ENCODE measurements at regions not wholly inside any gene's neighbourhood (a gene's known extent, or its start where the extent isn't known, plus 50 kb on each side); places are given as distances from the start of the nearest gene placed in this dataset.

- Histone ChIP-seq H3K27ac (ENCODE audit: low read depth, low read length) (no peak overlapping the region), H3K4me3 (ENCODE audit: low read depth in 1 of 5, low read length in 5 of 5) (no peak overlapping the region), H3K9ac (ENCODE audit: low read length in 5 of 5) (no peak overlapping the region), H3K27me3 (ENCODE audit: control insufficient read depth in 5 of 5, insufficient read depth in 4 of 5, low read length in 5 of 5) (no peaks in the 10 kb centered on the region), H3K9me3 (ENCODE audit: control insufficient read depth in 5 of 5, low read length in 5 of 5) (peaks cover 0 to 3% (median 0%) of the 10 kb centered on the region in 5 donors), H3K36me3 (ENCODE audit: control insufficient read depth in 5 of 5, insufficient read depth in 5 of 5, low read length in 5 of 5) (no peaks in the 10 kb centered on the region), H3K4me1 (ENCODE audit: control insufficient read depth in 5 of 5, insufficient read depth in 5 of 5, low read length in 5 of 5) (peaks cover 0 to 13% (median 3%) of the 10 kb centered on the region in 5 donors)
Observed at GRCh38 chr5:25955337-25955736, 1083.0 kb downstream of the CDH9 start.

- Histone ChIP-seq H3K4me1 (ENCODE audit: control insufficient read depth in 5 of 5, insufficient read depth in 5 of 5, low read length in 5 of 5) (peaks cover 0 to 13% (median 3%) of the 10 kb centered on the region in 5 donors), H3K27ac (ENCODE audit: low read depth, low read length) (no peak overlapping the region), H3K4me3 (ENCODE audit: low read depth in 1 of 5, low read length in 5 of 5) (no peak overlapping the region), H3K27me3 (ENCODE audit: control insufficient read depth in 5 of 5, insufficient read depth in 4 of 5, low read length in 5 of 5) (no peaks in the 10 kb centered on the region), H3K36me3 (ENCODE audit: control insufficient read depth in 5 of 5, insufficient read depth in 5 of 5, low read length in 5 of 5) (no peaks in the 10 kb centered on the region), H3K9me3 (ENCODE audit: control insufficient read depth in 5 of 5, low read length in 5 of 5) (peaks cover 0 to 3% (median 0%) of the 10 kb centered on the region in 5 donors), H3K9ac (ENCODE audit: low read length in 5 of 5) (no peak overlapping the region)
Observed at GRCh38 chr5:25950681-25951080, 1087.7 kb downstream of the CDH9 start.

- Histone ChIP-seq H3K4me1 (ENCODE audit: control insufficient read depth in 5 of 5, insufficient read depth in 5 of 5, low read length in 5 of 5) (no peaks in the 10 kb centered on the region), H3K4me3 (ENCODE audit: low read depth in 1 of 5, low read length in 5 of 5) (no peak overlapping the region), H3K27me3 (ENCODE audit: control insufficient read depth in 5 of 5, insufficient read depth in 4 of 5, low read length in 5 of 5) (no peaks in the 10 kb centered on the region), H3K27ac (ENCODE audit: low read depth, low read length) (no peak overlapping the region), H3K9ac (ENCODE audit: low read length in 5 of 5) (no peak overlapping the region), H3K9me3 (ENCODE audit: control insufficient read depth in 5 of 5, low read length in 5 of 5) (peaks cover 0 to 3% (median 0%) of the 10 kb centered on the region in 5 donors), H3K36me3 (ENCODE audit: control insufficient read depth in 5 of 5, insufficient read depth in 5 of 5, low read length in 5 of 5) (no peaks in the 10 kb centered on the region)
Observed at GRCh38 chr5:25948278-25948677, 1090.1 kb downstream of the CDH9 start.

- no peaks in the 10 kb centered on the region for H3K27me3 ChIP-seq (ENCODE audit: control insufficient read depth in 5 of 5, insufficient read depth in 4 of 5, low read length in 5 of 5)
- H3K36me3 ChIP-seq (ENCODE audit: control insufficient read depth in 5 of 5, insufficient read depth in 5 of 5, low read length in 5 of 5) = no peaks in the 10 kb centered on the region
- no peak overlapping the region for H3K4me3 ChIP-seq (ENCODE audit: low read depth in 1 of 5, low read length in 5 of 5)
- H3K4me1 ChIP-seq (ENCODE audit: control insufficient read depth in 5 of 5, insufficient read depth in 5 of 5, low read length in 5 of 5) = no peaks in the 10 kb centered on the region
- H3K9ac ChIP-seq (ENCODE audit: low read length in 5 of 5) = no peak overlapping the region
- no peaks in the 10 kb centered on the region for H3K9me3 ChIP-seq (ENCODE audit: control insufficient read depth in 5 of 5, low read length in 5 of 5)
- H3K27ac ChIP-seq (ENCODE audit: low read depth, low read length) = no peak overlapping the region
Observed at GRCh38 chr5:25944786-25945185, 1093.6 kb downstream of the CDH9 start.

- H3K27ac ChIP-seq (ENCODE audit: low read depth, low read length) = no peak overlapping the region
Observed at GRCh38 chr5:25909163-25909562, 1129.2 kb downstream of the CDH9 start.

GRCh38 chr5:25905646-25906045 lies 1132.7 kb downstream of the CDH9 start:
- no peaks in the 10 kb centered on the region for H3K4me1 ChIP-seq (ENCODE audit: control insufficient read depth in 5 of 5, insufficient read depth in 5 of 5, low read length in 5 of 5)
- H3K27ac ChIP-seq (ENCODE audit: low read depth, low read length) = no peak overlapping the region
- no peak overlapping the region for H3K4me3 ChIP-seq (ENCODE audit: low read depth in 1 of 5, low read length in 5 of 5)
- no peaks in the 10 kb centered on the region for H3K36me3 ChIP-seq (ENCODE audit: control insufficient read depth in 5 of 5, insufficient read depth in 5 of 5, low read length in 5 of 5)
- H3K9me3 ChIP-seq (ENCODE audit: control insufficient read depth in 5 of 5, low read length in 5 of 5) = peaks cover 0 to 2% (median 0%) of the 10 kb centered on the region in 5 donors
- no peaks in the 10 kb centered on the region for H3K27me3 ChIP-seq (ENCODE audit: control insufficient read depth in 5 of 5, insufficient read depth in 4 of 5, low read length in 5 of 5)
- H3K9ac ChIP-seq (ENCODE audit: low read length in 5 of 5) = no peak overlapping the region

More at GRCh38 chr5:25909163-25909562, 1129.2 kb downstream of the CDH9 start:
- peaks cover 0 to 5% (median 2%) of the 10 kb centered on the region in 5 donors for H3K9me3 ChIP-seq (ENCODE audit: control insufficient read depth in 5 of 5, low read length in 5 of 5)
- no peak overlapping the region for H3K9ac ChIP-seq (ENCODE audit: low read length in 5 of 5)
- H3K4me1 ChIP-seq (ENCODE audit: control insufficient read depth in 5 of 5, insufficient read depth in 5 of 5, low read length in 5 of 5) = no peaks in the 10 kb centered on the region
- H3K27me3 ChIP-seq (ENCODE audit: control insufficient read depth in 5 of 5, insufficient read depth in 4 of 5, low read length in 5 of 5) = no peaks in the 10 kb centered on the region
- H3K4me3 ChIP-seq (ENCODE audit: low read depth in 1 of 5, low read length in 5 of 5) = no peak overlapping the region
- H3K36me3 ChIP-seq (ENCODE audit: control insufficient read depth in 5 of 5, insufficient read depth in 5 of 5, low read length in 5 of 5) = no peaks in the 10 kb centered on the region

- Histone ChIP-seq H3K4me1 (ENCODE audit: control insufficient read depth in 5 of 5, insufficient read depth in 5 of 5, low read length in 5 of 5) (no peaks in the 10 kb centered on the region), H3K4me3 (ENCODE audit: low read depth in 1 of 5, low read length in 5 of 5) (no peak overlapping the region), H3K27ac (ENCODE audit: low read depth, low read length) (no peak overlapping the region), H3K27me3 (ENCODE audit: control insufficient read depth in 5 of 5, insufficient read depth in 4 of 5, low read length in 5 of 5) (no peaks in the 10 kb centered on the region), H3K36me3 (ENCODE audit: control insufficient read depth in 5 of 5, insufficient read depth in 5 of 5, low read length in 5 of 5) (no peaks in the 10 kb centered on the region), H3K9me3 (ENCODE audit: control insufficient read depth in 5 of 5, low read length in 5 of 5) (no peaks in the 10 kb centered on the region), H3K9ac (ENCODE audit: low read length in 5 of 5) (no peak overlapping the region)
Observed at GRCh38 chr5:25892211-25892610, 1146.2 kb downstream of the CDH9 start.

GRCh38 chr5:25891691-25892090 lies 1146.7 kb downstream of the CDH9 start:
- Histone ChIP-seq H3K9me3 (ENCODE audit: control insufficient read depth in 5 of 5, low read length in 5 of 5) (no peaks in the 10 kb centered on the region), H3K9ac (ENCODE audit: low read length in 5 of 5) (no peak overlapping the region), H3K4me3 (ENCODE audit: low read depth in 1 of 5, low read length in 5 of 5) (no peak overlapping the region), H3K36me3 (ENCODE audit: control insufficient read depth in 5 of 5, insufficient read depth in 5 of 5, low read length in 5 of 5) (no peaks in the 10 kb centered on the region), H3K4me1 (ENCODE audit: control insufficient read depth in 5 of 5, insufficient read depth in 5 of 5, low read length in 5 of 5) (no peaks in the 10 kb centered on the region), H3K27ac (ENCODE audit: low read depth, low read length) (no peak overlapping the region), H3K27me3 (ENCODE audit: control insufficient read depth in 5 of 5, insufficient read depth in 4 of 5, low read length in 5 of 5) (no peaks in the 10 kb centered on the region)

- no peaks in the 10 kb centered on the region for H3K9me3 ChIP-seq (ENCODE audit: control insufficient read depth in 5 of 5, low read length in 5 of 5)
- H3K27ac ChIP-seq (ENCODE audit: low read depth, low read length) = no peak overlapping the region
- no peak overlapping the region for H3K9ac ChIP-seq (ENCODE audit: low read length in 5 of 5)
- no peaks in the 10 kb centered on the region for H3K4me1 ChIP-seq (ENCODE audit: control insufficient read depth in 5 of 5, insufficient read depth in 5 of 5, low read length in 5 of 5)
- H3K4me3 ChIP-seq (ENCODE audit: low read depth in 1 of 5, low read length in 5 of 5) = no peak overlapping the region
- no peaks in the 10 kb centered on the region for H3K36me3 ChIP-seq (ENCODE audit: control insufficient read depth in 5 of 5, insufficient read depth in 5 of 5, low read length in 5 of 5)
- no peaks in the 10 kb centered on the region for H3K27me3 ChIP-seq (ENCODE audit: control insufficient read depth in 5 of 5, insufficient read depth in 4 of 5, low read length in 5 of 5)
Observed at GRCh38 chr5:25881318-25882036, 1156.9 kb downstream of the CDH9 start.

GRCh38 chr5:25863811-25864210 lies 1174.6 kb downstream of the CDH9 start:
- no peak overlapping the region for H3K4me3 ChIP-seq (ENCODE audit: low read depth in 1 of 5, low read length in 5 of 5)
- no peaks in the 10 kb centered on the region for H3K27me3 ChIP-seq (ENCODE audit: control insufficient read depth in 5 of 5, insufficient read depth in 4 of 5, low read length in 5 of 5)
- peaks cover 0 to 6% (median 0%) of the 10 kb centered on the region in 5 donors for H3K9me3 ChIP-seq (ENCODE audit: control insufficient read depth in 5 of 5, low read length in 5 of 5)
- H3K9ac ChIP-seq (ENCODE audit: low read length in 5 of 5) = no peak overlapping the region
- H3K27ac ChIP-seq (ENCODE audit: low read depth, low read length) = no peak overlapping the region
- H3K4me1 ChIP-seq (ENCODE audit: control insufficient read depth in 5 of 5, insufficient read depth in 5 of 5, low read length in 5 of 5) = no peaks in the 10 kb centered on the region
- no peaks in the 10 kb centered on the region for H3K36me3 ChIP-seq (ENCODE audit: control insufficient read depth in 5 of 5, insufficient read depth in 5 of 5, low read length in 5 of 5)

All from subcutaneous abdominal adipose tissue (tissue), 5 donors.